Neural cell (in vitro differentiated cells): ENCODE measurements at regions not wholly inside any gene's neighbourhood (a gene's known extent, or its start where the extent isn't known, plus 50 kb on each side); places are given as distances from the start of the nearest gene placed in this dataset.

Source experiments
- CTCF ChIP-seq: fragments of 450-650 bp; IDR thresholded peaks from 2 replicates; pipeline ENCODE4 v1.5.1; 2014; ENCODE audit warnings: antibody characterized with exemption, mild to moderate bottlenecking, moderate library complexity; ENCODE audit not compliant: poor library complexity, severe bottlenecking
- EZH2 ChIP-seq: fragments of 200-600, 300-800 bp; shearing (Covaris generic), sonication (generic); IDR thresholded peaks from 2 replicates; pipeline ENCODE4 v1.6.1; 2014; ENCODE audit warnings: antibody characterized with exemption, low read length, borderline replicate concordance, mild to moderate bottlenecking; ENCODE audit not compliant: insufficient read depth, poor library complexity, severe bottlenecking
- TAF1 ChIP-seq: IDR thresholded peaks from 2 replicates; pipeline ENCODE4 v1.6.1; 2012; ENCODE audit warnings: low read depth

- TF ChIP-seq CTCF (no peak), EZH2 (no peak), TAF1 (no peak)
Measured at GRCh38 chr1:90357995-90358394, 359.1 kb downstream of the BARHL2 start.
